H1 (cell line): ENCODE measurements at regions not wholly inside any gene's neighbourhood (a gene's known extent, or its start where the extent isn't known, plus 50 kb on each side); places are given as distances from the start of the nearest gene placed in this dataset.

Experiments
- CEBPB ChIP-seq: IDR thresholded peaks from 2 replicates; pipeline ENCODE4 v1.6.1; 2012; ENCODE audit warnings: low read depth, low read length
- EGR1 ChIP-seq: IDR thresholded peaks from 2 replicates; pipeline ENCODE4 v1.6.1; 2011; ENCODE audit warnings: low read depth, low read length, borderline replicate concordance
- EZH2 ChIP-seq: fragments of 200-600 bp; sonication (generic); IDR thresholded peaks from 2 replicates; pipeline ENCODE4 v1.7.1; 2012; ENCODE audit warnings: low read depth, mild to moderate bottlenecking, moderate library complexity, low read length, inconsistent platforms; ENCODE audit not compliant: severe bottlenecking
- SIN3A ChIP-seq, 2 experiments: IDR thresholded peaks in 1 of 2; conservative IDR thresholded peaks in 1 of 2; 2 replicates each; pipeline ENCODE4 v1.6.1; 2011 to 2012; ENCODE audit warnings: low read length in 2 of 2, improper control_type of control experiment in 1 of 2, low read depth in 1 of 2, mild to moderate bottlenecking in 1 of 2
- SIX5 ChIP-seq: IDR thresholded peaks from 2 replicates; pipeline ENCODE4 v1.6.1; 2011; ENCODE audit warnings: mild to moderate bottlenecking, low read depth, low read length
- SP2 ChIP-seq: IDR thresholded peaks from 2 replicates; pipeline ENCODE4 v1.6.1; 2012; ENCODE audit warnings: mild to moderate bottlenecking, low read length, inconsistent platforms
- SRF ChIP-seq: IDR thresholded peaks from 2 replicates; pipeline ENCODE4 v1.6.1; 2011; ENCODE audit warnings: mild to moderate bottlenecking, low read depth, low read length, moderate library complexity
- TAF7 ChIP-seq: optimal IDR thresholded peaks from 2 replicates; pipeline ENCODE3; 2011; ENCODE audit warnings: low read depth, mild to moderate bottlenecking, inconsistent platforms, low read length, moderate library complexity, borderline replicate concordance

DNA sequence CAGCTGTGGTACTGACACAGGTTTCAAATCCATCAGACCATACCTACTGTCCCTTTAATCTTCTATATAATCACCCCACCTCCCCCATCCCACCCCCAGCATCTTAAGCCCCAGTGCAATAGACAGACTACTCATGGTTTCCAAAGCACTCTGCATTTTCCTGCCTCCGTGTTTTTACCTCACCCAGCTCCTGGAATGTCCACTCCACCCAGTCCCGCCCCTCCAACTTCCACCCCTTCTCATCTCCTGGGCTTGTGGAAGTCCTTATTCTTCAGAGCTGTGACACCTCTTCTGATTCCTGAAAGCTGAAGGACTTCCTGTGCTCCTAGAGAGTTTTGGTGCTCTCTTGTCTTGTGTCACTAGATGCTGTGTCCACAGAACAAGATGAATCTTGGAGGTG is 94.3 kb downstream of the EFNB1 start (continued):
- TF ChIP-seq SIN3A (conservative IDR thresholded peaks at IDR 0.05 in 1 of 2, IDR thresholded peaks at IDR 0.05 in 1 of 2; ENCODE audit: low read depth in 1 of 2, low read length in 2 of 2) (no peak), CEBPB (no peak), EGR1 (no peak), SRF (no peak), EZH2 (no peak), TAF7 (no peak), SP2 (no peak), SIX5 (no peak)
